ENCODE measurements at regions not wholly inside any gene's neighbourhood (a gene's known extent, or its start where the extent isn't known, plus 50 kb on each side); places are given as distances from the start of the nearest gene placed in this dataset.
"Not testable (repeated sequence)": the region's sequence is repeated elsewhere in the genome, so short reads cannot be mapped to it uniquely, and the experiment has no call there.

DNA sequence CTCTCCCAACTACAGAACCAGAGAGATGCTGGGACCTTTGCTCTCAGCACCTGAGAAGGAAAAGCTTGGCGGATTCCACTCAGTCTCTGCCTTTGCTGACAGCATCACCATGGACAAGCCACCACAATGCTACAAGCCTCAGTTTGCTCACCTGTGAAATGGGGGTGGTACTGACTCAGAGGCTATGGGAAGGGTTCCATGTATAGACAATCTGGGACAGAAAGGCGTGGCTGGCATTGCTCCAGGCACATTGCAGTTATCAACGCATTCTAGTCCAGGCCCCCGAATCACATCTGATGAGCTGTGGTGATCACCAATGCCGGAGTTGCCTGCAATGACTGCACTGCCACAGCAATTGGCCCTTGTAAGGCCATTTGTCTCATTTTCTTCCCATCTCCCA, 72.6 kb downstream of the ISX start:
- no peak for DNase-seq

DNA sequence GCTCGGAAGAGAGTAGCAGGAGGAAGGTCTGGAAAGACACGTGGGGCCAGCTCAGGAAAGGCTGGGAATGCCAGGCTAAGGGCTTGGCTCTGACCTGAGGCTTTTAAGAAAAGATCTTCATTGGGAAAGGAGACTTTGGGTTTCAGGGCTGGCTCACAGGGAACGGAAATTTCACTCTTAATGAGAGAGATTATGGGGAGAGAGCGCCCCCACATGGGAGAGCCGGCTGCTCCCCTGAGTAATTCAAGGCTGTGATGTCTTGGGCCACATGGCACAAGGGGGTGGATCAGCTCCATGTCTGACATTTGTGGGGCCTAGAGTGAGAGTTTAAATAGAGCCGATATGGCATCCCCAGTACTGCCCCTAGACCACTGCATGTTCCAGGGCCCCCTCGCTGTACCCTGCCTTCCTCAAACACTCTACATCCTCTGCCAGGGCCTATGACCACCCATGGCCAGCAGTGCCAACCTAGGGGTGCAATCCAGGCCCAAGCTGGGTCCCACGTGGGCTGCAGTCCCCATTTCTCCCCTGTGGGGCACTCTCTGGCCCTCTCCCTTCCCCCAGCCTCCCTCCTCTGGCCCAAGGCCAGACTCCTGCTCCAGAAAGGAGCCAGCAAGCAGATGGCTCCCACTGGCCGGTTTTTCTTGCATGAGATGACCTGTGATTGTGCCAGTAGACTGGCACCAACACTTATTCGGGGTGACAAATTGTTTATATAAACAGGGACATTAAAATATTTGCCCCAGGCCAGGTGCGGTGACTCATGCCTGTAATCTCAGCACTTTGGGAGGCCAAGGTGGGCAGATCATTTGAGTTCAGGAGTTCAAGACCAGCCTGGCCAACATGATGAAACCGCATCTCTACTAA, 75.2 kb downstream of the ISX start:
- DNase-seq: no peak

DNA sequence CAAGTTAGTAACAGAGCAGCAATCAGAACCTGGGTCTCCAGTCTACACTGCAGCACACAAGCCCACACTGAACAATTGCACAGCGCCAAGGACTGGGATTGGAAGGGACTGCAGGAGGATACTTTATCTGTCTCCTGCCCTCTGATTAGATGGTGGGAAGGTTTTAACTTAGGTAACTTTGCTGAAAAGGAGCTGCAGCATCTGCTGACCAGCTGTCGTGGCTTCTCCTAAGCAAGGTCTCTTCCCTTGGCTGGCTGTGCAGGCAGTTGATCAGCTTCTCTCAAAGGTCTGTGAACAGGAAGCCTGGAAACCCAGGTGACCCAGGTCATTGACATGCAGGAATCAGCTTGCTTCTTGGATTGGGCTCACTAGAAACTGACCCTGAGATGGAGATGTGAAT, 82.4 kb downstream of the ISX start:
- no peak for DNase-seq

DNA sequence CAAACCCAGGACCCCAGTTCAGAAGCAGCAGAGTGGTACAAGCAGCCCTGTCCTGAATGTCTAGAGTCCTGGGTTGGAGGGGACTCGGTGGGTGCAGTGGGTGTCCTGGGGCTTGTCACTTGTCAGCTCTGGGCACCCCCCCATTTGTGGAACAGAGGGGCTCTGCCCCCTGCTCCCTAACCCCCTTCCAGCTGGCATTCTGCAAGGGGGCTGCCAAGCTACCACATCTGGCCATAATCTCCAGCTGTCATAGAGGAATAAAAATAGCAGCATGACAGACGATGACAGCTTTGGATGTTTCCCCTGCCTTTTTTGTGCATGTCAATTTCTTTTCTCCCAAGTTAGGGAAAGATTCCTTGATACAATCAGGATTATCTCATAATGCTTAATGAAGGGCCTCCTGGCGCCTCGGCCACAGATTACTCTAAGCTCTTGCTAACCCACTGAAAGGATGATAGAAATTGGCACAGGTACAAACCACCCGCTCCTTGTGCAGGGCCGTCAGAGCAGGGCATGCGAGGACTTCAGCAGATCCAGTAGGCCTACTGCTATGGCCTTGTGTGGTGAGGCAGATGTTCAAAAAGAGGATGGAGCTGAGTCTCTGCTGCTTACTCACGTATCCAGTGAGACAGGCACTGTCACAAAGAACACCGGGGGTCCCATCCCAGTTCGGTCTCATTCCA, 83.0 kb downstream of the ISX start:
- no peak for DNase-seq

DNA sequence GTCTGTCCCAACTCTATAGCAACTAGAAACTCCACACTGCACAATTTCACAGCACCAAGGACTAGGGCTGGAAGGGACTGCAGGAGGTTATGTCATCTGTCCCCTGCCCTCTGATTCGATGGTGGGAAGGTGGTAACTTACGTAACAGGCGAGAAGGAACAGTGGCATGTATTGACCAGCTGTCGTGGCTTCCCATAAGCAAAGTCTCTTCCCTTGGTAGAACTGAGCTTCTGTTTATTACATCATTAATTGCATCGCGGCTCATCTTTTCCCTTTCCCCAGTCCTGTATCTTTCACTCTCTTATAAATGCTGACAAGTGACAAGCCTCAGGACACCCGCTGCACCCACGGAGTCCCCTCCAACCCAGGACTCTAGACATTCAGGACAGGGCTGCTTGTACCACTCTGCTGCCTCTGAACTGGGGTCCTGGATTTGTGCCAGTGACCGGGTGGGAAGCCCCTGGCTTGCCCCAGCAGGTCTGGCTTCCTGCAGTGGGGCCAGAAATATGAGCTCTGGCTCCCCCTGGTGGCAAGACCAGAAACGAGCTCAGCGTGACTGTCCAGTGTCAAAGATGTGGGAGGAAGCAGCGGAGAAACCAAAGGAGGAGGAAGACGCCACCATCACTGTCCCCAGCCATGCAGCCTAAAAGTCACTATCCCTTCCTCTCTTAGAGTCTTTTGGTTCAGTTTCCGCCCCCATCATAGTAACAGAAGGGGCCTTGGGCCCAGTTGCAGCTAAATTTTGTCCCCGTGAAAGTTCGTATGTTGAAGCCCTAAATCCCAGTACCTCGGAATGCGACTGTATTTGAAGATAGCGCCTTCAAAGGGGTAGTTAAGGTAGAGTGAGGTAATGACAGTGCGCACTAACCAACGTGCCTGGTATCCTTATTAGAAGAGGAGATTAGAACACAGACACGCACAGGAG, 84.5 kb downstream of the ISX start:
- DNase-seq: peak; percentile 27

DNA sequence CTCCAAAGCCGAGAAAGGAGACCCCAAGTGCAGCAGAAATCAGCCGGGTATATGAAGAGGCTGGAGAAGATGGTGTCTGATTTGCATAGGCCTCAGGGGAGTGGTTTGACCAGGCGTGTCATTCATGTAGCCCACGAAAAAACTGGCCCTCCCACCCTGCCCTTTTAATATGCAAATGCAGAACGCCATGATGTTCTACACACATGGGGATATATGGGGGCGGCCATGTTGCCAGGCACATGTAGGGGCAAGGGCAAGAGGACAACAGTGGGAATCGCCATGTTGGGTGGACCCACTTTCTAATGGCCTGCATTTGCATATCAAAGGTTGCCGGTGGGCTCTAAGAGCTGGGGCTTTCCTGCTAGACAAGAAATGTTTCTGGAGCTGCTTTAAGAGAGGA, 86.4 kb downstream of the ISX start:
- no peak for DNase-seq

DNA sequence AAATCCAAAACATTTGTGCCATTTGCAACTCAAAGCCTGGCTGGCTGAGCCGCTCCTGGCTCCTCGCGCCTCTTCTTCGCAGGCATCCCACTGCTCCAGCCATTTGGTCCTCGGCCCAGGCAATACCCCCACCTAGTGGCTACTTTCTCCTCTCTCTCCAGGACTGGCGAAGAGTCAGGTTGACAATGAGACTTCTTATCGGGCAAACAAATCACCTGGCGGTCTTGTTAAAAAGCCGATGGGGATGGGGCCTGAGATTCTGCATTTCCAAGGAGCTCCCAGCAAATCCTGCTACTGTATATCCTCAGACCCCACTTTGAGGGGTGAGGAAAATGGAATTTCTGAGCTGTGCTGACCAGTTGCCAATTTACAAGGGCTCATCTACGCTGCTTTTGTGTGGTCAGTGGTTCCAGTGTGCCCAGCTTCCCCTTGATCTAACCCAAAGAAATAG, 89.0 kb downstream of the ISX start:
- DNase-seq: no peak

DNA sequence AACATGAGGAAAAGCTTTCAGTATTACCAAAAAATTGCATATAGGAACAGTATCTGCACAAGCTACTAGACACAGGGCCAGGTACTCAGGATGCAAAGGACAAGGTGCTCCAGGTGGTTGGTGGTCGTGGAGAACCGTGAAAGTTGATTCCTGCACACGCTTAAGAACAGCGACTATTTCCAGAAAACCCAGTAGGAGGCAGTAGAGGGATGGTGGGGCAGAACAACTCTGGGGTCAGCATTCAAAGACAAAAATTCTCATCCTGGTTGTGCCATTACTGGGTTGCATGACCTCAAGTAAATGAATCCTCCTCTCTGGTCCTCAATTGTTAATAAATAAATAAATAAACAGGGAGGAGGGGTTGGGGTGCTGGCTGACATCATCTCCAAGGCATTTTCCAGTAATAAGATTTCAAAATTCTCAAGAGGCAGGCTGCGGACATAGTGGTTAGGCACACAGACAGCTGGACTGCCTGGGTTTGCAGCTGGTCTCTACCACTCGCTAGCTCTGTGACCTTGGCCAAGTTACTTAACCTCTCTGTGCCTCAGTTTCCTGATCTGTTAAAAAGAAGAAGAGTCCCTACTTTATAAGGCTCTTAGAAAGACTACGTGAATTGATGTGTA, 89.6 kb downstream of the ISX start:
- DNase-seq: no peak

DNA sequence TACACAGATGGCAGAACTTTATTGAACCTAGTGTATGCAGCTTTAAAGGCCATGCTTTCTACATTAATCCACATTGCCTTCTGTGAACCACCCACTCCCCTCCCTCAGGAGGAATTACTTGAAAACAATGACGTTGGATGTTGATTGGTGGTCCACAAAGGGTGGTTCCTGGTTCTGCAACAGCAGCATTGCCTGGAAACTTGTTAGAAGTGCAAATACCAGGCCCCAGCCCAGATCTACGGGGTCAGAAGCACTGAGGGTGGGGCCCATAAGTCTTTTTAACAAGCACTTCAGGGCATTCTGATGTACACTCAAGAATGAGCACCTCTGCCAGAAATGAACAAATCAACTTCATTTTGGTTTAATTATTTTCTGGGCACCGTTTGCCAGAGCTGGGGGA, 91.0 kb downstream of the ISX start:
- DNase-seq: no peak

DNA sequence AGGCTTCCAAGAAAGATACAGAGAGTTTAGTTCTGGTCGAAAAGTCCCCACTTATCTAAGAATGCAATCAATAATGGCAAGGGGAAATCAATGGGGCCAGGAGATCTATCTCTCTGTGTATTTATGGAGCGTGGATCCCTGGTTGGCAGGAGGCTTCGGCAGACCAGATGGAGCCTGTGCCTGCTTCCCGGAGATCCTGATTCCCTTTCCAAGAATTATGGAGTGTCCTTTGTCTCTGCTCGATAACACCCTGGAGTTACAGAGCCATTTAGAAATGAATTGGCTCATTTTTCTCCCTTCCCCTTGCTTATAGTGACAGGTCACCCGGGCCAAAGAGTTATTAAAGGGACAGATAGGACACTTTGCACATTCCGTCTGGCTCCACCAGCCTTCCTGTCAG, 92.4 kb downstream of the ISX start:
- no peak for DNase-seq

DNA sequence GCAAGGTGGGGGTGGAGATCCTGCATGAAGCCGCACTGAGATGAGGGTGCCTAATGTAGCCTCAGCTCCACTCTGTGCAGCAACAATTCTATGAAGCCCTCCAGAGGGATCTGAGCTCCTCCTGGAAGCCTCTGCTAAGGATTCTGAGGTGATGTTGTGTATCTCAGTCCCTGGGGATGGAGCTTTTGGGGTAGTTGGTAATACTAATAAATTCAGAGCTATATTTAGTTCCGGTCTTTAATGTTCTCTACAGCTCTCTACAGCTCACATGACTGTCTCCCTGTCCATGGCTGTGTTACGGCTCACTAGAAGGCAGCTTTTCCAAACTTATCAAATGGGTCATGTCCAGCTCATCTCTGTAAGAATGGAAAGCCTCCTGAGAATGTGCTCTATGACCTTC, 93.4 kb downstream of the ISX start:
- no peak for DNase-seq

DNA sequence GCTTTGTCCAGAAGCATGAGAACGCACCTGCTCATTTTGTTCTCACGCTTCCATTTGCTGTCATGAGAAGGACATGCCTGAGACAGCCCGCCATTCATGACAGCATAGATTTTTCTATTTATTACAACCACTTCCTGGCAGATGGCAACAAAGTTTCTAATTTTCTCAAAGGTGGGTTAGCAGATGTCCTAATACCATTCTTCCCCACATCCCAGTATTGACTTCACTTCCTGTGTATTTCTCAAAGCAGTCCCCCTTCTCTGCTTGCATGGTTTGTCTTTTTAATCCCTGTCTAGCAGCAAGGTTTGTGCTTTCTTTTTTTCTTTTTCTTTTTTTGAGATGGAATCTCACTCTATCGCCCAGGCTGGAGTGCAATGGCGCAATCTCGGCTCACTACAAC, 94.3 kb downstream of the ISX start:
- no peak for DNase-seq

DNA sequence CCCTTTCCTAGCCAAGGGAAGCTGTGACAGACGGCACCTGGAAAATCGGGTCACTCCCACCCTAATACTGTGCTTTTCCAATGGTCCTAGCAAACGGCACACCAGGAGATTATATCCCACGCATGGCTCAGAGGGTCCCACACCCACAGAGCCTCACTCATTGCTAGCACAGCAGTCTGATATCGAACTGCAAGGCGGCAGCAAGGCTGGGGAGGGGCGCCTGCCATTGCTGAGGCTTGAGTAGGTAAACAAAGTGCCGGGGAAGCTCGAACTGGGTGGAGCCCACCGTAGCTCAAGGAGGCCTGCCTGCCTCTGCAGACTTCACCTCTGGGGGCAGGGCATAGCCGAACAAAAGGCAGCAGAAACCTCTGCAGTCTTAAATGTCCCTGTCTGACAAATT, 91.4 kb upstream of the HMGXB4 start:
- DNase-seq: not testable (repeated sequence)

DNA sequence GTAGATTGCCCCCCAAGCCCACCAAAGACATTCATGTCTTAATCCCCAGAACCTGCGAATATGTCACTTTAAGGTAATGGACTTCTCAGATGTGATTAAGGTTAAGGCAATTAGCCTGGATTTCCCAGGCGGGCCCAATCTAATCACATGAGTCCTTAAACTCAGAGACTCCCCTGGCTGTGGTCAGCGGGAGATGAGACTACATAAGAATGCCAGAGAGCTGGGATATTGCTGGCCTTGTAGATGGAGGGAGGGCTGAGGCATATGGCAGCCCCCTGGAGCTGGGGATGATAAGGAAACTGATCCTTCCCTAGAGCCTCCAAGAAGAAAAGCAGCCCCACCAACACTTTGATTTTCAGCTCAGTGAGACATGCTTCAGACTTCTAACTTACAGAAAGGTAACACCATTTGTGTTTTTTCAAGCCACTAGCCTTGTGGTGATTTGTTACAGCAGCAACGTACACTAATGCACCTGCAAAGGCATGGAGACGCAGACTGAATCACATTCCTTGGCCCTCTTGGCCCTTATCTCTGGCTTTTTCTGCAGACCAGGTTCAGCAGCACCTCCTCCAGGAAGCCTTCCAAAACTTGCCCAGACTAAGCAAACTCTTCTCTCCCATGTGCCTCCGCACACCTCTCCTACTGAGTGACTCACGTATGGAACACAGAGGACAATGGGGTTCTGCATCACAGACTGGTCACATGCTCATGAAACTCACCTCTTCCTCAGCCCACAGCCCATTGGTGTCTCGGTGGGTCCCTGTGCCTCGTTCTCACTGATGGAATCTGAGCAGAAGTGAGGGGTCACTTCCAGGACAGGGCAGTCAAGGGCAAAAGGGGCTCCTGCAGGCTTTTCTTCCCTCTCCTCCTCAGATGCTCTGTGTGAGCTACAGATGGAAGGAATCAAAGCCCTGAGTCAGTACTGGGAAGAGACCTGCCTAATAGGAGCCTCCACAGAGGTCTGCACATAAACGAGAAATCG, 86.3 kb upstream of the HMGXB4 start:
- DNase-seq: no peak

DNA sequence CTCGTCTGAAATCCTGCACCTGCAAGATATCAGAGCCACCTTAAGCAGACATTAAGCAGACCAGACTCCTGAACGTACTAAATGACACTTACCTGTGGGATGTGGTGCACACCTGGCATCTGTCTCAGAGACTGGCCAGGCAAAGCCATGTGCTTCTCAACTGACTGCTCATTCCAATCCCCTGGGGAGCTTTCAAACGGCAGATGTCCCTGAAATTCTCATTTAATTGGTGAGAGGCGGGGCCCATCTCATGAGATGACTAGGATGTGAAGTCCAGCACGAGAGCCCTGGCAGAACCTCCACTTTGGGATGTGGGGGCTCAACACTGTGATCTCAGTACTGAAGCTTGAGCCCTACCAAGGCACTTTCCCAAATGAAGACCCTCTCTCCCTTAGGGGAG, 84.9 kb upstream of the HMGXB4 start:
- DNase-seq: no peak

DNA sequence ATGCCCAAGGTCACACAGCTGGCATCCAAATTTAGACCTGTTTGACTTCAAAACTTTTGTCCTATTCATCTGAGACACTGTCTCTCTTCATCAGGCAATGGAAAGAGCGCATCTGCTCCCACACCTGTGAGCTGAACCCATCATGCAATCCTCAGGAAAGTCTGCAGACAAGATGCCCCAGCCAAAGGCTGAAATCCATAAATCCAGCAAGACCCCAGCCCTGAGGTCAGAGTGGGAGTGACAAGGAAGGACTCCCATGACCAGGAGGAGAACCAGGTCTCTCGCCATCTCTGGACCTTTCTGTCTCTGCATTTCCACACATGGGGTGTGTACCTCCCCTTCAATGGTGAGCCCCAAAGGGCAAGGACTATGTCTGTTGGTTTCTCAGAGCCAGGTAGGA, 83.6 kb upstream of the HMGXB4 start:
- no peak for DNase-seq

DNA sequence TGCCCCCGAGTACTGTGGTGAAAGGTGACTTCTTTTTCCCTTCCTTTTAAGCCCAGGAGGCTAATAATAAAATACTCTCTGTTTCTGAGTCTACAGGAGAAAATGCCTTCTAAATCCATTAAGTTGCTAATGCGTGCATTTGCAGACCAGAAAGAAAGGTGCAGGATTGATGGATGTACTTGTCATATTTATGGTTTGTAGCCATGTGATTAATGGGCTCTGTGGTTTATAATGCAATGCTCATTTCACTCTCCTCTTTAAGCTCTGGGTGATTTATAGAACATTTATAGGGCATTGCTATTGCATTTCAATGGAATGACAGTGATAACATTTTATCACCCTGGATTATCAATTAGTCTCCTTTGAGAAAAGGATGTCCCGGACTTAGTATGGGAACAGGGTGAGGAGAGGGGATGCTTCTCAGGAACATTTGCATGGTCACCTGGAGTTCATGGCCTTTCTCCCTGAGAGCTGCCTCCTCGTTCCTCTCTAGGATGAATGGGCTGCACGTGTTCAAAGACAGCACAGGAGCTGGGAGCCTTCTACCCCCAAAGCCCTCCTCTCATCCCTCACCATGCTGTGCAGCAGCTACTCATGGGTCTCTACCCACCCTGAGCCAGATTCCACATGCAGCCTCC, 82.8 kb upstream of the HMGXB4 start:
- DNase-seq: no peak

DNA sequence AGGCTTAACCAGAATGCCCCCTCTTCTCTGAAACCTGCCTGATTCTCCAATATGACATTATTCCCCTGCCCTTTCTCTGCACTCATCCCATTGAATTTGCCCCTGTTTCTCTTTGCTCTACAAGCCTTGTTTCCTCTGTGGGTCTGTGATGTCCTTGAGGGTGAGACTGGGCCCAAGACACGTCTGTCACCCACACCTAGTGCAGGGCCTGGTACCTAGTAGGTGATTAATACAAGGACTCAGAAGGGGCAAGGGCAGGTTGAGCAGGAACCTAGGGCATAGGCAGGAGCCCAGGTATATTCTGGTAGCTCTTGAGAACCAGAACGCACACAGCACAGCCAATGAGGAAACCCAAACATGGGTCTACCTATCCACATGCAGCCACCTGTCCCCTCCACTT, 81.9 kb upstream of the HMGXB4 start:
- no peak for DNase-seq

DNA sequence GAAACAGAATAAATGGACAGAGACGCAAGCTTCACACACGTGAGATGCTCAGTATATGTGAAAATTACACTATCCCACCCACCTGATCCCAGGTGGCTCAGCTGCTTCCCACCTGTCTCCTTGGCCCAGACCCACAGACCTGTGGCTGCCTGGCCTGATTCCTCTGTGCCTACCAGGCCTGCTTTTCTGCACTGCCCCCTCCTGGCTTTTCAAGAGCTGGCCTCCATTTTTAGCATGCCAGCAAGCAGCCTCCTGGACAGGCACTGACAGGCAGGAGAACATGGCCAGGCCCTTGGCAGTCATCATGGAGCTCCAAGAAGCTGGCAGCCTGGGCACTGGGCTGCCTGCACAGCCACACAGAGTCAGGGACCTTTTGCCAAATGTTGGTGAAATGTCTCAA, 79.5 kb upstream of the HMGXB4 start:
- no peak for DNase-seq

DNA sequence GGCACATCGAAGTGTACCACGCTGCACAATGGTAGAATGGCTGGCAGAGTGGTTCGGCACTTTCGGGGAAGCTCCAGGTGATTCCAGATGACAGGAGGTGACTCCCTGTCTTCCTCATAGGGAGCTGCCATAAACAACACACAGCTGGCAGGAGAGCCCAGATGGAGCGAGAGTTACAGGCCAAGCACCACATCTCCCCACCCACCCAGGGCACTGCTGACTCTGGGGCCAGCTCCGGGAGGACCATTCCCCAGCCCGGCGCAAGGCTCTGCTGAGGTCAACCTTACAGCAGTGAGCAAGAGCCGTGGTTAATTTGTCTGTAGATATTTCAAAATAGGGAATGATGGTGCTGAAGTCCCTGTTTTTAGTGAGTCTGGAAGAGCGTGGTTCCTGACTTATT, 78.8 kb upstream of the HMGXB4 start:
- DNase-seq: no peak

DNA sequence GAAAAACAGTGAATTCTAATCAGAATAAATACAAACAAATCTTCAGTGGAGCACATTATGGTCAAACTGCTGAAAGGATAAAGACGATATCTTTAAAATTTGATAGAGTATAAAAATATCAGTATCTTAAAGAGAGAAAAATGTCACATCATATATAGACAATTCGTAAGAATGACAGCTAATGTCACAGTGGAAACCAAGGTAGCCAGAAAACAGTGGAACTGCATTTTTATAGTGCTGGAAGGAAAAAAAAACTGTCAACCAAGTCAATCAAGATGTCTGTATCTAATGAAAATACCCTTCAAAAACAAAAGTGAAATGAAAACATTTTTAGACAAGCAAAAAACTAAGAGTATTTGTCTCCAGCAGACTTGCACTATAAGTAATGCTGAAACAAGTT, 73.4 kb upstream of the HMGXB4 start:
- DNase-seq: no peak

All from GF-D8 (cell line).